Neural progenitor cell (in vitro differentiated cells): ENCODE measurements at regions not wholly inside any gene's neighbourhood (a gene's known extent, or its start where the extent isn't known, plus 50 kb on each side); places are given as distances from the start of the nearest gene placed in this dataset.

Experiments used
- DNase-seq: peaks from one replicate; pipeline ENCODE4 v3.0.0-alpha.2; 2016; ENCODE audit warnings: low spot score
- H2AFZ ChIP-seq: fragments of 200-600 bp; sonication (generic); replicated peaks from 2 replicates; pipeline ENCODE4 v1.6.1; 2016; ENCODE audit warnings: antibody characterized with exemption
- H3F3A ChIP-seq: fragments of 200-600 bp; sonication (generic); 2 replicates; pipeline ENCODE4 v1.6.1; 2016; ENCODE audit warnings: antibody characterized with exemption, low read depth
- H3K27ac ChIP-seq: fragments of 200-600 bp; sonication (generic); 2 replicates; pipeline ENCODE4 v1.5.1; 2016; ENCODE audit warnings: mild to moderate bottlenecking
- H3K27me3 ChIP-seq: fragments of 200-600 bp; sonication (generic); 2 replicates; pipeline ENCODE4 v1.6.1; 2016; ENCODE audit warnings: mild to moderate bottlenecking, moderate library complexity
- H3K36me3 ChIP-seq: fragments of 200-600 bp; sonication (generic); 2 replicates; pipeline ENCODE4 v1.5.1; 2016
- H3K4me1 ChIP-seq: fragments of 200-600 bp; sonication (generic); 2 replicates; pipeline ENCODE4 v1.6.1; 2016; ENCODE audit warnings: mixed run types
- H3K4me2 ChIP-seq: fragments of 200-600 bp; sonication (generic); 2 replicates; pipeline ENCODE4 v1.6.1; 2016
- H3K4me3 ChIP-seq: fragments of 200-600 bp; sonication (generic); 2 replicates; pipeline ENCODE4 v1.5.1; 2016
- H3K79me2 ChIP-seq: fragments of 200-600 bp; sonication (generic); 2 replicates; pipeline ENCODE4 v1.6.1; 2016; ENCODE audit warnings: low read depth
- H3K9ac ChIP-seq: fragments of 200-600 bp; sonication (generic); 2 replicates; pipeline ENCODE4 v1.6.1; 2016
- H3K9me3 ChIP-seq: fragments of 200-600 bp; sonication (generic); 2 replicates; pipeline ENCODE4 v1.5.1; 2016; ENCODE audit warnings: low read depth
- H4K20me1 ChIP-seq: fragments of 200-600 bp; sonication (generic); 2 replicates; pipeline ENCODE4 v1.6.1; 2016; ENCODE audit warnings: low read depth
- H3K27ac Mint-ChIP-seq: 3 replicates; pipeline ENCODE4 v1.8.0; 2021; ENCODE audit warnings: mixed read lengths
- H3K27me3 Mint-ChIP-seq: 2 replicates; pipeline ENCODE4 v1.8.0; 2022; ENCODE audit warnings: low read depth, mild to moderate bottlenecking, inconsistent platforms, moderate library complexity, mixed read lengths; ENCODE audit not compliant: insufficient read depth
- H3K36me3 Mint-ChIP-seq: 3 replicates; pipeline ENCODE4 v1.8.0; 2021; ENCODE audit warnings: mixed read lengths
- H3K4me1 Mint-ChIP-seq: 3 replicates; pipeline ENCODE4 v1.8.0; 2021; ENCODE audit warnings: mixed read lengths
- H3K4me3 Mint-ChIP-seq: 3 replicates; pipeline ENCODE4 v1.8.0; 2021; ENCODE audit warnings: mild to moderate bottlenecking, moderate library complexity, mixed read lengths
- H3K9me3 Mint-ChIP-seq: 3 replicates; pipeline ENCODE4 v1.8.0; 2020; ENCODE audit warnings: mixed read lengths
- CTCF ChIP-seq: fragments of 200-600 bp; sonication (generic); IDR thresholded peaks from 2 replicates; pipeline ENCODE4 v1.5.1; 2017; ENCODE audit warnings: antibody characterized with exemption, mild to moderate bottlenecking
- EZH2 ChIP-seq: fragments of 200-600 bp; sonication (generic); IDR thresholded peaks from 2 replicates; pipeline ENCODE4 v1.6.1; 2017; ENCODE audit warnings: antibody characterized with exemption, mild to moderate bottlenecking, moderate library complexity
- EZH2phosphoT487 ChIP-seq: fragments of 200-600 bp; sonication (generic); IDR thresholded peaks from 2 replicates; pipeline ENCODE4 v1.6.1; 2017; ENCODE audit warnings: antibody characterized with exemption

- no peaks in the 10 kb centered on the region for H3K36me3 ChIP-seq
- H3K4me3 ChIP-seq: no peak overlapping the region
- no peaks in the 10 kb centered on the region for H4K20me1 ChIP-seq
- no peak overlapping the region for H2AFZ ChIP-seq
- H3K4me1 ChIP-seq: peaks cover 25% of the 10 kb centered on the region
- peaks cover 9% of the 10 kb centered on the region for H3K27me3 Mint-ChIP-seq
- no peaks in the 10 kb centered on the region for H3K27me3 ChIP-seq
- peaks cover 7% of the 10 kb centered on the region for H3K4me1 Mint-ChIP-seq
- peaks cover 6% of the 10 kb centered on the region for H3K9me3 Mint-ChIP-seq
- no peak overlapping the region for H3K4me3 Mint-ChIP-seq
- H3F3A ChIP-seq: peaks cover 6% of the 10 kb centered on the region
- no peak for TF ChIP-seq EZH2
- no peak for TF ChIP-seq EZH2phosphoT487
- no peak for TF ChIP-seq CTCF
- no peak overlapping the region for H3K9ac ChIP-seq
- no peak overlapping the region for H3K27ac Mint-ChIP-seq
- H3K4me2 ChIP-seq: no peak overlapping the region
- DNase-seq: no peak
- H3K9me3 ChIP-seq: no peaks in the 10 kb centered on the region
- H3K27ac ChIP-seq: no peak overlapping the region
- H3K36me3 Mint-ChIP-seq: no peaks in the 10 kb centered on the region
- H3K79me2 ChIP-seq: no peaks in the 10 kb centered on the region
These were observed 131.1 kb upstream of the NCAM1 start for GRCh38 chr11:112829971-112830654.

- Histone ChIP-seq H3F3A (no peaks in the 10 kb centered on the region), H3K9me3 (no peaks in the 10 kb centered on the region), H3K27me3 (no peaks in the 10 kb centered on the region), H2AFZ (no peak overlapping the region), H3K9ac (no peak overlapping the region), H3K4me2 (no peak overlapping the region), H3K4me1 (peaks cover 19% of the 10 kb centered on the region), H3K27ac (no peak overlapping the region), H3K36me3 (no peaks in the 10 kb centered on the region), H3K4me3 (no peak overlapping the region), H4K20me1 (no peaks in the 10 kb centered on the region), H3K79me2 (no peaks in the 10 kb centered on the region)
- H3K36me3 Mint-ChIP-seq: no peaks in the 10 kb centered on the region
- peaks cover 4% of the 10 kb centered on the region for H3K9me3 Mint-ChIP-seq
- H3K4me1 Mint-ChIP-seq: peaks cover 14% of the 10 kb centered on the region
- TF ChIP-seq EZH2 (no peak), CTCF (no peak), EZH2phosphoT487 (no peak)
- H3K27ac Mint-ChIP-seq: no peak overlapping the region
- DNase-seq: no peak
- peaks cover 9% of the 10 kb centered on the region for H3K27me3 Mint-ChIP-seq
- H3K4me3 Mint-ChIP-seq: no peak overlapping the region
These were observed 130.2 kb upstream of the NCAM1 start for GRCh38 chr11:112831041-112831440.

DNA sequence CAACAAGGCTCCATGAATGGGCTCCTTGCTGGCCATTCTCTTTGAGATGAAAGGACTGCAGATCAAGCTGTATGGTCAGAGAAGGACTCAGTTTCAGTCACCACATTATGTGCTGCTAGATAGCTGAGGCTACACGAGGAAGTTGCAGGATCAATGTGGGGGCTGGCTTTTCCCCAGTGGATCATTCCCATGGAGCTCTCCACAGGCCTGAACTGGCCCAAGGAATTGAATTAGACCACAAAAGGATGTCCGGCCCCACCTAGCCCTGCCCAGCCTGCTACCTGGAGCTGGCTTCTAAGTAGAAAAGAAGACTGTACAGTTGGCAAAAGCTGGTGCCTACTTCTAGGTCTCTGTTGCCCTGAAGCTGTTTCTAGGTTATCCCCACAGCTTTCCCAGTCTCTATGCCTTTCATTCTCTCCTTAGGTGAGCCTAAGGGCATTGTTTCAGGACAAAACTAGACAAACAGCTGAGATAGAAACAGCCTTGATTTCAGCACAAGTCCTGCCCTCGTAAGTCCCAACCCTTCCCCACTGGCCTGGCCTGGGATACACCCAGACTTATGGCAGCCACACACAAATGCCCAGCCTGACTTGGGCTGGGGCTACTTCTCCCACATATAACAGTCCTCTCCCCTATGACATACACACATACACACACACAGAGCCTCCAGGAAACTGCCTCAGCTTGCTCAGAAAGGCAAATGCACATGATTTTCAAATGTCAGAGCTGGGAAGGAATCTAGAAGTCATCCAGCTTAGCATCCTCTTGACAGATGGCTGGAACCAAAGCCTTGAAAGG lies 129.1 kb upstream of the NCAM1 start:
- TF ChIP-seq CTCF (no peak), EZH2 (no peak), EZH2phosphoT487 (no peak)

More for the DNA sequence above, 129.1 kb upstream of the NCAM1 start:
- Histone ChIP-seq H3K36me3 (no peaks in the 10 kb centered on the region), H3K27me3 (no peaks in the 10 kb centered on the region), H4K20me1 (no peaks in the 10 kb centered on the region), H3K9ac (no peak overlapping the region), H3K4me1 (peaks cover 12% of the 10 kb centered on the region), H3K27ac (no peak overlapping the region), H3F3A (no peaks in the 10 kb centered on the region), H3K9me3 (no peaks in the 10 kb centered on the region), H2AFZ (no peak overlapping the region), H3K79me2 (no peaks in the 10 kb centered on the region), H3K4me2 (no peak overlapping the region), H3K4me3 (no peak overlapping the region)
- H3K27ac Mint-ChIP-seq: no peak overlapping the region
- H3K9me3 Mint-ChIP-seq: no peaks in the 10 kb centered on the region
- no peak for DNase-seq
- no peak overlapping the region for H3K4me3 Mint-ChIP-seq
- H3K36me3 Mint-ChIP-seq: no peaks in the 10 kb centered on the region
- peaks cover 15% of the 10 kb centered on the region for H3K4me1 Mint-ChIP-seq
- peaks cover 9% of the 10 kb centered on the region for H3K27me3 Mint-ChIP-seq
